Daoy (cell line): ENCODE measurements at regions not wholly inside any gene's neighbourhood (a gene's known extent, or its start where the extent isn't known, plus 50 kb on each side); places are given as distances from the start of the nearest gene placed in this dataset.

Experiments
- DNase-seq: peaks from one replicate; pipeline ENCODE4 v3.0.0-alpha.2; 2015; ENCODE audit warnings: low read depth

DNA sequence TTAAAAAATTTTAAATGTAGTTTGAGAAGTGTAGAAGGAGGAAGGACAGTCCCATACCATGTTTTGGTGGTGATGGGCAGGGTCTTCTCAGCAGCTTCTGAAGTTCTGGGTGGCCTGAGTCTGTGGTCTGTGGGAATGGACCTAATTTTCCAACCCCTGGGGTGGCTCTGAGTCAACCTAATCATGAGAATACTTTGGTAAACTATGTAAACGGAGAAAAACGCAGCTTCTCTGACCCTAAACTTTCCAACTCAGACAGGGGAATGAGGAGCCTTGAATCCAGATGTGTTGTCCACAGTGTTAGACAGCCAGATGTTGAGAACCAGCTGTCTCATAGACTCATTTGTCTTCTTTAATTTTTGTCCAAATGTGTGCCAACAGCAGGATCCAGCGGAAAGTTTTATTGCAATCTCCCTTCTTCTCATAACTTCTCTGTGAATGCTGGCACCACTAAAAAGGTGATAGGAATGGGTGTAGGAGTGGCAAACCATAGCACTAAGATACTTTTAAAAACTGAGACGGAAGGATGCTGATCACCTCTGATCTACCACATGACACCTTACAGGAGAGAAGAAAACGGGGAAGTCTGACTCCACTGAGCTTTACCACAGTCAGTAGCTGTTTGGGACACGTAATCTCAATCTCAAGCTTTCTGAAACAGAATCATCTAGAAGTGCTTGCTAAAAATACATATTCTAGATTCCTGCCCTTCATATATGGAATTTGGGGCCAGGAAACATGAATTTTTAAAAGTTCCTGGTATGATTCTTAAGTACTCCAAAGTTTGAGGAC lies 90.5 kb upstream of the PHYHIPL start:
- peak; percentile 13 for DNase-seq

GRCh38 chr10:59087486-59087885 lies 89.0 kb upstream of the PHYHIPL start:
- no peak for DNase-seq

DNA sequence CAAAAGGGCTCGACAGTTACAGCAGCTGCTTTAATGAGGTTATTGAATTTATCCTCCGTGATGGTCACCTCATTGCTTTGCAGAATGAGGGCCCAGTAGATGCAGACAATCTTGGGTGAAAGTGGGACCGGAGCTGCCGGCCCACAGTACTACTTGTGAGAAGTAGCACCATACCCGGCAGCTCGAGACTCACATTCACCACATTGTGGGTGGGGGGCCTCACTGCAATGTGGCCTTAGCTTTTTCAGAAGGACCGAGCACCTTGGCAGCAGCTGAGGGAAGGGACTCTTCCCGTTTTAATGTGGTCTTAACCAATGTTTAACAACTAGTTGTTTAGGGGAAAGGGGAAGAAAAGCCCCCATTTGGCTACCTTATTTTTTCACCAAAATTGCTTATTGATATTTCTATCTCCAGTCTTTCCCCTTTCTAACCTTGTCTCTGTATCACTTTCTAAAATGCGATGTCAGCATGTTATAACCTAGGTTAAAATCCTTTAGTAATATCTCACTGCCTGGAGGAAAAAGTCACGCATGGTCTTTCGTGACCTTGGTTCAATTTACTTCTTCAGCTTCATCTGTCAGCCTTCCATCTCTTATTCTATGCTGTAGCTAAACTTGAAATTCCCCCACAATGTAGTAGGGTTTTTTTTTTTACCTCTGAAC lies 87.4 kb upstream of the PHYHIPL start:
- no peak for DNase-seq

DNA sequence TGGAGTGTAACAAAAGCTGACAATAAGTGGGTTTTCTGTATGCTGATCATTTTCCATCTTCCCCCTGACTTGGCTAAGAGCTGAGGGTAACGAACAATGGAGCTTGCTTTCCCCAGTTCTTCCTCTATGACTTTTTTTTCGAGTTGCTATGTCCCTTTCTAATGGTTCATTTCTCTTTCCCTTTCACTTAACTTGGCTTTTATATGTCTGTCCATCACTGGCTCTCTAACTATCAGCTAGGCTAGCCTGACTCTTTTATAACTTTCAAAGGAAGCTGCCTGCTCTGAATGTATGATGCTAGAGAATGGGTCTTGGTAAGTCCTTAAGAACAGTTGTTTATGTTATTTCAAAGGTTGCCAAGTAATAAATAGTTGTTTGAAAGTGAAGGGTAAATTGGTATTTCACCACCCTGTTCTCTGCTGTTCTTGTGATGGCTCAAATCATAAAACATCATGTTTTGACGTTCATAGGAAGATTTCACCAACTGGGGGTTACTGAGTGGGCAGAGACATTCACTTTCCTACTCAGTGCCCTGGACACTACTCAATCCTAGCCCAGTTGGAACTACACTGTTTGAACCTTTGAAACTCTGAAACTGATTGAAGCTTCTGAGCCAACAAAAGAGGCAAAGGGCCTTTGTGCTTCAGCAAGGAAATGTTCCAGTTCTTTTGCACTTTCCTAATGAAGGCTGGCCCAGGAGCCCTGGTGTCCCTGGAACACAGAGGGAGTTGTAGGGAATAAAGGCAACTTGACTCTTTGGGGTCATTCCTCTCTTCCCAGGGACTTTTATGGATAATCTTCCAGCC lies 85.4 kb upstream of the PHYHIPL start:
- no peak for DNase-seq

DNA sequence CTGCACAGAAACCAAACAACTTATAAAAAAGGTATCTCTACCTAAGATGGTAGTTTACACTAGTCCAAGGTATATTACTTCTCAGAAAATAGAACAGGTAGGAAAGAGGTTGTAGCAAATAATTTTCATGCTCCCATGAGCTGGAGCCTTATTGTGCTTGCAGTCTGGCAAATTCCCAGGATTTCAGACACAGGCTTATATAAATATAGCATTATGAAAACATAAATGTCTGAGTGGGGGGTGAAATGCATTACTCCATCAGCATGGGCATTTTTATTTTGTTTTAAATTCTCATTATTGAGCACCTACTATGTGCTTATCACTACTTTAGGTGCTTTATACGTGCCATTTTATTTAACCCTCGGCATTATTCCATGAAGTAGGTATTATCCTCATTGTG lies 83.0 kb upstream of the PHYHIPL start:
- no peak for DNase-seq

GRCh38 chr10:59096631-59097030 lies 79.8 kb upstream of the PHYHIPL start:
- DNase-seq, result no peak

- peak; percentile 4 for DNase-seq
Measured at GRCh38 chr10:59098387-59098786, 78.1 kb upstream of the PHYHIPL start.

DNA sequence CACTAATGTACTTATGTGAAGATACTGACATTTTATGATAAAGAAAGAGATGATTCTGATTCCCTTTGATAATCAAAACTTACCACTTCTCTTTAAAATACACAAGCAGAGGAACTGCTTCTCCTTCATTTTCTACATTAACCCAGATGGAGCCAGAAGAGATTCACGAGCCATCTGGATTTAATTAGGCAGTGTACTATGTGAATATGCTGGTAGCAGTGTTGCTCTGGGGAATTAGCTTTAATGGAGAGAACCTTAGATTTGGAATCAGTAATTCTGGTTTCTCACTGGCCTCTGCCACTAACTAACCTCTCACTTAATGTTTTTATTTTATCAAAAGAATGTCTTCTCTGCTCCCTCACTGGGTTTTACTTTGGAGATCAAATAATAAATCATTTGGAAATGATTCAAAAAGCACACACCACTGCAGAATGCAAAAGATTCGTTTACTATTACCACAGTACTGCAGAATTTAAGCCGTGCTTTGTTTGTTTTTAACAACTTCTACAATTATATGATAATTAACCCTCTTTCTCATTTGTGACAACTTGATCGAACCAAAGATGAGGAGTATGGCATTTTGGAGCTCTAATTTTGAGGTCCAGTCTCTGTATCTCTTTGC lies 77.5 kb upstream of the PHYHIPL start:
- no peak for DNase-seq

DNA sequence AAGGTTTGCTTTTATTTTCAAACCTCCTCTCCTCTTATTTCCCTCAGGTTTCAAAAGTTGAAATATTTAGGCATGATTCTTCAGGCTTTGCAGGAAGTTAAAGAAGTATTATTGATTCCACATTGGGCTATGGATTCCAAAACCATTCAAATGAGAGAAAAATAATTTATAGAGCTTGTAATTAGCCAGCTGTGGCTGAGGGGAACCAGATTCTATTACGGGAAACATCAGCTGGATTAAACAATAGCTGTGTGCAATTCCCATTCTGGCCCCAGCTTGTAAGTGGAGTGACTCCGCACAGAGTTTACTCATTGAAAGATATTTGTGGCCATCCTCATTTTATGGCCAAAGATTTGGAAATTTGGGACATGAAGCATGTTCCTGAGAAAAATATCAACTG lies 77.0 kb upstream of the PHYHIPL start:
- no peak for DNase-seq

DNA sequence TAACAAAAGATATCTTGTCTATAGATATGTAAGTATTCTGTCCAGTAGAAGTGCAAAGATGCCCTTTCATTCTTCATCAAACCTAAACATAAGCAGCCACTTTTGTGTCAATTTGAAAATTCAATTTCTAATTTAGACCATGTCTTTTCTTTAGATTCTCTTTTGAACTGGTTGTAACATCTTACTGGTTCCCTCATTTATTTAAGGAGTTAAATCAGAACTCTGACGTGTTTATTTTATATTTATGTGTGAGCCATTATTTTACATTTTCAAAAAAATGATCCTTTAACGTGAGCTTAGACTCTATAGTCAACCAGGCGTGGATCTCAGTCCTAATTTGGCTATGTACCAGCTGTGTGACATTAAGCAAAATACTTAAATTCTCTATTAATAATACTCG lies 74.0 kb upstream of the PHYHIPL start:
- DNase-seq, result no peak

GRCh38 chr10:59104186-59104585 lies 72.3 kb upstream of the PHYHIPL start:
- DNase-seq, result no peak

DNA sequence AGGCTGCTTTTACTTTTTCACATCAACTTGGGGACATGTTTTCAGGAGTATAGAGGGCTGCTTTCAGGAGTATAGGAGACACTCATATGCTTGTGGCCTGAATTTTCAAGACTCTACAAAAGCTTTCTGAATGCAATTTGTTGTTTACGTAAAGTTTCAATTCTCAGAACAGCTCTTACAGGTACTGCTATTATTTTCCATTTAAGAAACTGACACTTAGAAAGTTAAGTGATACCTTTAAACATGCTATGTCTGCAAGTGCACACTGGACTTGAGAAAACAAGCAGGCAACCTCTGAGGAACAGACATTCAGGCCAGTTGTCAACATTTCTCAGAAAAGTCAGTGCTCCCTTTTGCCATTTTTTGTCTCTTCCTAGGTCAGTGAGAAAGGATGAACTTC lies 70.0 kb upstream of the PHYHIPL start:
- no peak for DNase-seq

GRCh38 chr10:59107147-59107546 lies 69.3 kb upstream of the PHYHIPL start:
- no peak for DNase-seq

DNA sequence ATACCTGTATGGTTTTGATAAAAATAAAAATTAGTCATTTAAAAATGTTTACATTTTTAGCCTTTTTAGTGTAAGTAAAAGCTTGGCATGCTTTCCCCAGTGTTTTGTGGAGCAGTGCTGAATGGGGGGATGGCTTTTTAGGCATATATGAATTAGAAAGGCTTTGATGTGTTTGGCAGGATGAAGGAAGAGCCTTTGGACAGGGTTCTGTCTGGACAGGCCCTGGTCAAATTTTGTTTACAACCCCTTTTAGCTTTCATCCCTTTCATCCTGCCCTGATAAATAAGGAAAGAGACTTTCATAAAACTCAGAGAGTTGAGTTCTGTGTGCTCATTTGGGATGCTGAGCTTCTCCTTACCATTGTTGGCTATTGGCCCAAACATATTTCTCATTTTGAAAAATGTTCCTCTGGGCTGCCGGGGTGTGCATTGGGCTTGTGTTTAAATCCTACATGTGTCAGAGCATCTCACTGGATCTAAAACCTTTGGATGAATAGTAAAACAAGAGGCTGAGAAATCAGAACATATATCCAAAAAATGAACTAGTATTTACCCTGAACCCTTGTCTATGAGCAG lies 68.1 kb upstream of the PHYHIPL start:
- DNase-seq, result no peak

DNA sequence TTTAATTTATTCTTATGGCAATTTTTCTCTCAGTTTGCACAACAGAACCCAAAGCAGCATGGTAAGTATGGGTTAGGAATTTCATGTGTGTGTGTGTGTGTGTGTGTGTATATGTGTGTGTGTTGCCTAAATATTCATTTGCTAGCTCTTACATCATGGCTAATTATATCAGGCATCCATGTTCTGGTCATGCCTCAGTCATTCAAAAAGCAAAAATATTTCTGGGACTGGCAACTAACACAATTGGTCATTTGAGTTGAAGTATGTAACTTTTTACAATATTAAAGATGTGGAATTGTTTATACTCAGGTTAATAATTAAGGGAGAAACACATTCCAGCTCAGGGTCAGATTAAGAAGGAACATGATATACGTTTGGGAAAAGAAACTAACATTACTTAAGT lies 67.6 kb upstream of the PHYHIPL start:
- DNase-seq, result no peak

DNA sequence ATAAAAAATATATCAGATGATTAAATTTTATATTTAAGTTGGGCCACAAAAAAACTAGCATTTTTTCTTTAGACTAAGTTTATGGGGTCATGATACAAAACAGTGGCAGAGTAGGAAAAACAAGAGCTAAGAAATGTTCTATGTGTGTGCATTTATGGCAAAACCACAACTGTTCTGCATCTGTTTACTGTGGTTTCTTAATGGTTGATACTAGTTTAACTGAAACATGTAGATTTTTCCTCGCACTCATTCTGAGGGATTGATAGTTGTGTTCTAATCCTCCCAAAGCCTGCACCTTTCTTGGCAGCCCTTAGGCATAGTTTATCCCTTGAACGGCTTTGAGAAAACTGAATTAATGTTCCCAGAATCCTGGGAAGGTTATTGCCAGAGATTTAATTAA lies 66.6 kb upstream of the PHYHIPL start:
- DNase-seq, result no peak

- no peak for DNase-seq
Measured at GRCh38 chr10:59124187-59124586, 52.3 kb upstream of the PHYHIPL start.

DNA sequence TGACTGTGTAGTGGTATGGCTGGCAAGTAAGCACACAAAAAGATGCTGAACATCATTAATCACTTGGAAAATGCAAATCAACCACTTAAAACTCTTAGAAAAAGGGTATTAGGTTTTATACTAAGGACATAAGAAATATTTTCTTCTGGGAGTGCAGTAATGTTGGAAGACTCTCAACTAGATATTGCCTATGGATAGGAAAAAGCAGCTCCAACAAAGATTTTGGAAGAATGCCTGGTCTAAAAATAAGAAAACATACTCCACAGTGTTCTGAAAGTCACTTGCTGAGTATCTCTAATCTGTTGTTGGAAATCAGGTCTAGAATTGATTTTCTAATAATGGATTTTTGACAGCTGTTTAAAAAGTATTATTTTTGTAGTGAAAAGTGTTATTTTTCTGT lies 50.8 kb upstream of the PHYHIPL start:
- no peak for DNase-seq

DNA sequence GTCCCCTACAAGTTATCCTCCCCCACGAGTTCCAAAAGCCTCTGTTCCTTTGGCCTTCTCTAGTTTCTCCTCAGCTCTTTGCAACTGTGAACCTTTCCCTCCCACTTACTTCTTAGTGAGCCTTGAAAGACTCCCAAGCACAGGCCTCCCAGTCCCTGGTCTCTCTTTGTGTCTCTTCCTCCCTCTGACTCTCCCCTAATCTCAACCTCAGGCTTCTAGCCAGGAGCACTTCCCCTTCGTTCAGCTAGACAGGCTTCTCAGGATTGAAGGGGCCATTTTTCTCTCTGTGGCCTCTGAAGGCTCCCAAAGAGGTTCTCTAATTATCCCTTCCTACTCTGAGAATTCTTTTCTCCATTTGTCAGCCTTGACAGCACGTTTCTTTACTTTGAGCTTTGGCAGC lies 50.2 kb upstream of the PHYHIPL start:
- DNase-seq, result no peak
